B cell (primary cell): ENCODE measurements at regions not wholly inside any gene's neighbourhood (a gene's known extent, or its start where the extent isn't known, plus 50 kb on each side); places are given as distances from the start of the nearest gene placed in this dataset.

Source experiments
- CTCF ChIP-seq: fragments of 200-600 bp; IDR thresholded peaks from one replicate; pipeline ENCODE4 v1.8.0; 2022; ENCODE audit warnings: antibody characterized with exemption, mild to moderate bottlenecking
- EZH2 ChIP-seq: IDR thresholded peaks from 2 replicates; pipeline ENCODE4 v1.6.1; 2012; ENCODE audit warnings: borderline replicate concordance, low read depth, mild to moderate bottlenecking, moderate library complexity, low read length; ENCODE audit not compliant: insufficient read depth, poor library complexity, severe bottlenecking

- no peak for TF ChIP-seq CTCF
- TF ChIP-seq EZH2: no peak
Measured at GRCh38 chr1:30414851-30415165, 308.6 kb downstream of the MATN1 start.
